Parathyroid adenoma (tissue), 2 donors: ENCODE measurements at regions not wholly inside any gene's neighbourhood (a gene's known extent, or its start where the extent isn't known, plus 50 kb on each side); places are given as distances from the start of the nearest gene placed in this dataset.

Experiments
- H2AFZ ChIP-seq: fragments of 300-600 bp; sonication (generic); one replicate; pipeline ENCODE4 v1.7.0; 2017; ENCODE audit warnings: antibody characterized with exemption, mild to moderate bottlenecking
- H3K27ac ChIP-seq: fragments of 300-600 bp; sonication (generic); one replicate; pipeline ENCODE4 v1.7.0; 2017
- H3K27me3 ChIP-seq: fragments of 300-600 bp; sonication (generic); one replicate; pipeline ENCODE4 v1.7.0; 2017; ENCODE audit warnings: low read length; ENCODE audit not compliant: control insufficient read depth, insufficient read depth
- H3K36me3 ChIP-seq: fragments of 300-600 bp; sonication (generic); one replicate; pipeline ENCODE4 v1.7.0; 2017; ENCODE audit warnings: low read length; ENCODE audit not compliant: control insufficient read depth, insufficient read depth
- H3K4me1 ChIP-seq: fragments of 300-600 bp; sonication (generic); one replicate; pipeline ENCODE4 v1.7.0; 2017; ENCODE audit warnings: control low read depth
- H3K4me2 ChIP-seq: fragments of 300-600 bp; sonication (generic); one replicate; pipeline ENCODE4 v1.7.0; 2017; ENCODE audit warnings: low read length
- H3K4me3 ChIP-seq: fragments of 300-600 bp; sonication (generic); one replicate; pipeline ENCODE4 v1.7.0; 2017; ENCODE audit warnings: low read depth, low read length
- H3K79me2 ChIP-seq: fragments of 300-600 bp; sonication (generic); one replicate; pipeline ENCODE4 v1.7.0; 2017; ENCODE audit warnings: control low read depth
- H3K9ac ChIP-seq: fragments of 300-600 bp; sonication (generic); one replicate; pipeline ENCODE4 v1.7.0; 2017; ENCODE audit warnings: mild to moderate bottlenecking
- H3K9me3 ChIP-seq: fragments of 300-600 bp; sonication (generic); one replicate; pipeline ENCODE4 v1.7.0; 2017; ENCODE audit warnings: low read length; ENCODE audit not compliant: control insufficient read depth
- CTCF ChIP-seq: fragments of 300-600 bp; sonication (generic); IDR thresholded peaks from one replicate; pipeline ENCODE4 v1.7.0; 2017; ENCODE audit warnings: antibody characterized with exemption, mild to moderate bottlenecking
- donor health status: primary hyperparathyroidism.

- H3K27me3 ChIP-seq: no peaks in the 10 kb centered on the region
- no peak overlapping the region for H2AFZ ChIP-seq
- no peak for TF ChIP-seq CTCF
- no peak overlapping the region for H3K27ac ChIP-seq
- no peak overlapping the region for H3K4me2 ChIP-seq
- no peaks in the 10 kb centered on the region for H3K36me3 ChIP-seq
- H3K4me3 ChIP-seq: no peak overlapping the region
- no peaks in the 10 kb centered on the region for H3K9me3 ChIP-seq
- no peak overlapping the region for H3K9ac ChIP-seq
- no peaks in the 10 kb centered on the region for H3K4me1 ChIP-seq
- no peaks in the 10 kb centered on the region for H3K79me2 ChIP-seq
Measured at GRCh38 chr4:103478734-103479133, 241.1 kb downstream of the TACR3 start.

- Histone ChIP-seq H3K9ac (no peak overlapping the region), H3K4me2 (no peak overlapping the region), H3K9me3 (no peaks in the 10 kb centered on the region), H3K79me2 (no peaks in the 10 kb centered on the region), H3K36me3 (no peaks in the 10 kb centered on the region), H3K27me3 (no peaks in the 10 kb centered on the region), H2AFZ (no peak overlapping the region), H3K27ac (no peak overlapping the region), H3K4me1 (no peaks in the 10 kb centered on the region), H3K4me3 (no peak overlapping the region)
- TF ChIP-seq CTCF: no peak
Measured at GRCh38 chr4:103478210-103478609, 241.6 kb downstream of the TACR3 start.

- H3K27ac ChIP-seq: no peak overlapping the region
- no peaks in the 10 kb centered on the region for H3K36me3 ChIP-seq
- H3K27me3 ChIP-seq: no peaks in the 10 kb centered on the region
- H3K9ac ChIP-seq: no peak overlapping the region
- no peak for TF ChIP-seq CTCF
- no peak overlapping the region for H3K4me3 ChIP-seq
- H3K4me2 ChIP-seq: no peak overlapping the region
- H3K79me2 ChIP-seq: no peaks in the 10 kb centered on the region
- no peaks in the 10 kb centered on the region for H3K4me1 ChIP-seq
- H2AFZ ChIP-seq: no peak overlapping the region
- H3K9me3 ChIP-seq: no peaks in the 10 kb centered on the region
Measured at GRCh38 chr4:103457566-103457965, 259.4 kb upstream of the CENPE start.

- H3K9me3 ChIP-seq: no peaks in the 10 kb centered on the region
- no peak overlapping the region for H3K4me3 ChIP-seq
- H3K27me3 ChIP-seq: no peaks in the 10 kb centered on the region
- H3K4me2 ChIP-seq: no peak overlapping the region
- H3K4me1 ChIP-seq: no peaks in the 10 kb centered on the region
- TF ChIP-seq CTCF: no peak
- no peak overlapping the region for H2AFZ ChIP-seq
- H3K79me2 ChIP-seq: no peaks in the 10 kb centered on the region
- no peaks in the 10 kb centered on the region for H3K36me3 ChIP-seq
- no peak overlapping the region for H3K27ac ChIP-seq
- no peak overlapping the region for H3K9ac ChIP-seq
Measured at GRCh38 chr4:103451341-103451740, 253.2 kb upstream of the CENPE start.

GRCh38 chr4:103450693-103451092, 252.6 kb upstream of the CENPE start:
- H3K79me2 ChIP-seq: no peaks in the 10 kb centered on the region
- H3K4me3 ChIP-seq: no peak overlapping the region
- H3K9ac ChIP-seq: no peak overlapping the region
- H3K27ac ChIP-seq: no peak overlapping the region
- H3K27me3 ChIP-seq: no peaks in the 10 kb centered on the region
- H3K36me3 ChIP-seq: no peaks in the 10 kb centered on the region
- H3K9me3 ChIP-seq: no peaks in the 10 kb centered on the region
- no peak overlapping the region for H2AFZ ChIP-seq
- H3K4me1 ChIP-seq: no peaks in the 10 kb centered on the region
- TF ChIP-seq CTCF: no peak
- H3K4me2 ChIP-seq: no peak overlapping the region
